CD4-positive, alpha-beta T cell treated with Interferon alpha-2 for 1 hour (primary cell): ENCODE measurements at regions not wholly inside any gene's neighbourhood (a gene's known extent, or its start where the extent isn't known, plus 50 kb on each side); places are given as distances from the start of the nearest gene placed in this dataset.

Experiments used
- DNase-seq, 2 donors: peaks; one replicate each; pipeline ENCODE4 v3.0.0-alpha.2; 2020 to 2022

DNA sequence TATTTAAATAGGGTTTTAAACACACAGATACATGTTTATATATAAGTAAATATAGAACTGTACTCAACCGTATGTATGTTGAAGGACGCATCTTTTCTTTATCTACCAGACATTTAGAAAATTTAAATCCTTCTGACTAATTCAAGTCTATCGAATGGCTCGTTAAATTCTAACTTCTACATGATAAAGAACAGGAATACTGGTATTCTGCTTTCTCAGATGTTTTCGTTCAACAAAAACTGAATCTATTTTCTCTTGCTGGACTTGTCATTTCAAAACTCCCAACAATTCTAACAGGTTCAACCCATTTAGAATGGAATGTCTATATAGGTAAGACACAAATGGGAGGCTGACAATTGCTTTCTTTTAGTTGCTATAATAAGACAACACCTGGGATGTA is 978.3 kb upstream of the ADGRL3 start:
- DNase-seq = no peak

DNA sequence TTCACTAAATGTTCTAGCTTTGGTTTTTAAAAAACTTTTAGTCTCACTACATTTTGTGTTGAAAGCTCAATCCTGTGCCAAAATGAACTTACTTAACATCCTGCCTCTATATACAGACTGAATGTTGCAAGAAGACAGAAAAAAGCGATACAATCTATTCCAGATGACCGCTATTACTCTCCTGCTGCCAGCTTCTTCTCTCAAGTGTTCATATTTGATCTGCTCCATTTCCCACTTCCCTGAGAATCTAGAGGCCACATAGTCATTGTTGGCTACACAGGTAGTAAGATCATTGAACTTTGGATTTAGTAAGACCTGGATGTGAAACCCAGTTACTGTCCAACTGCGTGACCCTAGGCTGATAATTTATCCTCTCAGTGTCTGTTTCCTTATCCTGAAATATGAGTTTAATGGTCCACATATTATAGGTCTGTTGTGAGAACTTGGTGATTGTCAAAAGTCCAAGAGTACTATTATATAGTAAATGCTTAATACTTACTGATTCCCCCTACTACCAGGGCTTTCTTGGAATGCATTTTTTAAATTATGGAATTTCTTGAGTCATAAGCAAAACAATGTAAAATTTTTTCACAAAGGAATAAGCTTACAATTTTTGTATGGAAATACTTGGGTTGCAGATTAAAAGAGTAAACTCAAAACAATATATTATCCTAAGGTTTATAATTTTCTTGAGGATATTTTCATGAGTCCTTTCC is 976.8 kb upstream of the ADGRL3 start:
- no peak for DNase-seq

DNA sequence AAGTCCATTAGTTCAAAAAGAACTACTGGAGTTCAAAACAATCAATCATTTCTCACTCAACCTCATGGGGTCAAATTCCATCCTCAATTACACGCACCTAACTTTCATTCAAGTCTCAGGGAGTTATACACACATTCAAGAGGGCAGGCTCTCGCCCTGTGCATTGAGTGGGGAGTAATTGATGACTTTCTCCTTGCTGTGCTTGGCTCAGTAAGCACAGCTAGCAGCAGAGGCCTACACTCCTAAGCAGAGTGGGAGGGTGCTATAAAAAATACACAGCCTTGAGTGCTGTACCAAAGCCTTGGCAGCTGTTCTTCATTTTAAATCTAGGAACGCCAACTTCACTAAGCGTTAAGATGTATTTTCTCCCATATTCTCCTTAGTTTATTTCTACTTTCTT is 958.3 kb upstream of the ADGRL3 start:
- DNase-seq = no peak

DNA sequence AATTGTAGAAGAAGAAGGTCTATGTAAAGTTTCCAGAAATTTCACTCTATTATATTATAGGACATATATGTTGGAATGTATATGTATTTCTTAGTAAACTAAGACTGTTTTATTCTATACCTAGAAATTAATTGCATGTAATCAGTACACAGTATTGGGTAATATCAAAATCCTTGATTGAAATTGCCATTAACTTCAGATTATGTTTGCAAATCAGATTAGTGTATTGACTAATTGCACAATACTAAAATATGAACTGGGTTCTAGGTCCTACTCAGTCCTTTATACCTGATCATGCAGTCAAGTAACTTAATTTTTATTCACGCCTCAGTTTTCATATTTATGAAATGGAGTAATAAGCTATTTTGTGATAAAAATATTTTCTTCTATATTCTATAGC is 950.3 kb upstream of the ADGRL3 start:
- DNase-seq = no peak

DNA sequence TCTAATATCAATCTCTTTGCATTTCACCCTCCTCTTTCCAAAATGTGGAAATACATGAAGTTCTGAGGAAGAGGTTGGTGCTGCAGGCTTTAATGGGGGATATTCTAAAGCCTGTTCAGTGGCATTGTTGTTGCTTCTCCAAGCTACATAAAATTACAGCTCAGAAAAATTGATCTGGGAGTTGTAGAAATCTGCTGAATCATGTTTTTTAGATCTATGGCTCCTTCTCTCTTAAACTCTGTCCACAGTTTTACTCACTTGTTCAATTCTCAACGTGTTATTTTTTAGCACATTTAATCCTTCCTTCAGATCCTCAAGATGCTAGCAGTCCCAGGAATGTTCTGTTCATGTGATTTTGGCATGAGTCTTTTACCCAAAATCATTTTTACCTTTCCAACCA is 949.5 kb upstream of the ADGRL3 start:
- DNase-seq = no peak

DNA sequence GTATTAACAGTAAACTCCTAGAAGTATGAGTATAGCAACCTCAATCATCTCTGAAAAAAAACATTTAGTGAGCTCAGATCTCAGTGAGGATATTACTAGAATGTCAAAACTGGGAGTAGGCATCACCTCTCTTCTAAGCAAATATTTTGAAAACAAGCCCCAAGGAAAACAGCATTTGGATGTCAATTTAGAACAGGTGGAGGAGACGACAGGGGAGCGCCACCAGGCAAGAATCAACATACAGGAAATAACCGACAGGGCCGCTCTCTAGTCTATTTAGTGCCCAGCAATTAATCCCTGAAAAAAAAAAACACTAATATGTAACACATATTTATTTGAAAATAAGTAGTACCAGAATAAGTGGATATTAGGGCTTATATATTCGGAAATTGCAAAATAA is 940.3 kb upstream of the ADGRL3 start:
- DNase-seq = no peak

DNA sequence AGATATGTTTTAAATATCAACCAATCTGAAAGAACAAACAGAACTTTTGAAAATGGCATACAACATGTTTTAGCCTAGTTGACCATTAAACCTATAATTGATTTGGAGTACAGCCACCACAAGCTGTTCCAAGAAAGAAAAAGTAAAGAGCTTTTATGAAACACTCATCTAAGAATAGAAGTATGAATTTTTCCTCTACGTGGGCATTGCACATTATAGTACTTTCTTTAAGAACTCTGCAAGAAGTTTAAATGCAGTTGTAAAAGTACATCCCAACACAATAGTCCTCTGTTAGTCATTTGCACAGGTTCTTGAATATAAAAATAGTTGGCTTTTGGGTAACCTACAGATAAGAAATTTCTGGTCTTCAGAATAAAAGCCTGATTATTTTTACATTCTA is 933.6 kb upstream of the ADGRL3 start:
- DNase-seq = no peak

DNA sequence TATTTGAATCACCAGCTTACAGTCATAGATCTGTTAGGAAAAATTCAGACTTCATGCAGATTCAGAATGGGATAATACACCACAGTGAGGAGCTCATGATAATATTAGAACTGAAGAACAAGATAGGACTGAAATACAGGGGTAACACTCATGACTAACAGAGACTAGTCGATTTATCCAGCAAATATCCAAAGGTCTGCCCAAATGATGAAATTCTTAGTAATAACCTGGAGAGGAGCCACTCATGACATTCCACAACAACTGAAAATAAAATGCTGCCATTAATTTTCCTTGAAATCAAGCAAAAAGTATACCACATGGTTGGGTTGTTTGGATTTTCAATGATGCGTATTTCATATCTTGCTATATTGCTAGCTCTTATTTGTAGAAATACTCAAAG is 903.7 kb upstream of the ADGRL3 start:
- no peak for DNase-seq

DNA sequence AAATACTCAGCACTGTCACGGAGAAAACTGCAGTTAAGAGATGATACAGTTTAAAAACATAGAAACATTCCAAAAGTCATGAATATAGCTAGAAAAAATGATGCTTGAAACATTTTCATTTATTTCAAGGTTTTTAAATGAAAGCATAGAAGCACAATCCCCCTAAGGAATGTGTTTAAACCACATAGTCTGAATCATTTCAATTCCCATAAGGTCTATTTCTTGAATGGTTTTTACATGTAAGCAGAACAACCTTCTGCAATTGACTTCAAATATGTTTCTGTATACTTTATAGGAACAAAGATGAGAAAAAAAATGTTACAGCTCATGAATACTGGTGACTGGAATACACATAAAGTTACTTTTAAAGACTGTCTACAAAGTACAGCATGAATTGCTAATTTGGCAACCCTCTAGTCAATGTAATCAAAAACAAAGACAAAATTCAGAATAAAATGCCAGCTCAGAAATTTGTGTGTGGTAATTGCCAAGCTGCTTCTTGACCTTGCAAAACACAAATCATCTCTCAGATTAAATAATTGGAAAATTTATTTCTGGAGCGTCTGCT is 886.4 kb upstream of the ADGRL3 start:
- no peak for DNase-seq

DNA sequence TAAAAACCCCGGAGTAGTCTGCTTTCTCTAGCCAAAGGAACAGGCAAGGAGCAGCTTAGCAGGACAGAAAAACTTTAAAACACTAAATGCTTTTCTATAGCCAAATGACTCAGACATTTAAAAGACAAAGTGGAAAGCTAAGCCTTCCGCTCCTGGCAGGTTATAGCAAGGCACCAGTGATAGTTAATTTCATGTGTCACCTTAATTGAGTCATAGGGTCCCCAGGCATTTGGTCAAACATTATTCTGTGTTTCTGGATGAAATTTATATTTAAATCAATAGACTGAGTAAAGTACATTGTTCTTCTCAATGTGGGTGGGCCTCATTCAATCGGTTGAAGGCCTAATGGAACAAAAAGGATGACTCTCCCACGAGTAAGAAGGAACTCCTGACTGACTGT is 885.7 kb upstream of the ADGRL3 start:
- no peak for DNase-seq

DNA sequence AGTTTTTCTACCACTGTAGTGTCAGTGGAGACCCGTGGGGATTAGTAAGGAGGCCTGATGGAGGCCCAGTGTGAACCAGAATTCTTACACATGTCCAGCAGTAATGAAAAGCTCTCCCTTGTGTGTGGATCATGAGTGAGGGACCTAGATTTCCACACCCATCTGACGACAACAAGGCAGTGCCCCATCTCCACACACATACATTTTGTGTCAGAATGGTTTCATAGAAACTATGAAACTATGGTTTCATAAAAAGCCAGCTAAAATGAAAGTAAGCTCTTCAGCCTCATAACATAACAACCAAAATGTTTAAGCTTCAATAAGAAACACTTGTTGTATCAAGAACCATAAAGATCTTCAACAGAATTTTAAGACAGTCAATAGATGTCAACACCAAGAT is 884.5 kb upstream of the ADGRL3 start:
- no peak for DNase-seq

DNA sequence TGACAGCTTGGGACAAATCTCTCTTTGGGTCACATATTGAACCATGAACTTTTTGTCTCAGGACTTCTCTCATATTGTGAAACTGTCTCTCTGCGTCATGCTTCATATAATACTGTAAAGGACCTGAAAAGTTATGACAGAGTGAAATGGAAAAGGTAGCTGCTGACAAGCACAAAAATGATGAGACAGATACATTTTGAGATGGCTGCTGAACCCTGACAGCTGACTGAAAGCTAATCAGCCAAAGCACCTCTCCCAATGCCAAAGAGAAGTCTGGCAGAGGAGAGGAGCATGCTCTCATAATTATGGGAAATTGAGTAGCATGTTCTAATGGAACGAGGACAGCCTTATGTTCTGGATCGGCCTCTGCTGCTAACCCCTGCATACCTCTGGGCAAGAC is 873.4 kb upstream of the ADGRL3 start:
- DNase-seq = no peak

DNA sequence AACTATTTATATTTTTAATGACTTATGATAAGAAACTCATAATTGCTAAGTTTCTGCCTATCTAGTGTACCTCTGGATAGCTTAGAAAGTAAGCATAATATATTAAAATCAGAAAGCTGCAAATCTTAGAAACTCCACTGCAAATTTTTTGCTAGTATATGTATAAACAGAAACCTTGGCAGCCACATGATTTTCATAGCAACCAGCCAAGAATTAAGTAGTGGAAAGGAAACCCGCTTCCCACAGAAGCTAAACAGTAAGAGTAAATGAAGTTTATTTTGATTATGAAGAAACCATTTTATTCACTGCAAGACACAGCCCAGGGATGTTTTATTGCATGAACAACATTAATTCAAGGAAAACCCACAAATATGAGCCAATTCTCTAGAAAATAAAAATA is 872.5 kb upstream of the ADGRL3 start:
- DNase-seq = no peak

DNA sequence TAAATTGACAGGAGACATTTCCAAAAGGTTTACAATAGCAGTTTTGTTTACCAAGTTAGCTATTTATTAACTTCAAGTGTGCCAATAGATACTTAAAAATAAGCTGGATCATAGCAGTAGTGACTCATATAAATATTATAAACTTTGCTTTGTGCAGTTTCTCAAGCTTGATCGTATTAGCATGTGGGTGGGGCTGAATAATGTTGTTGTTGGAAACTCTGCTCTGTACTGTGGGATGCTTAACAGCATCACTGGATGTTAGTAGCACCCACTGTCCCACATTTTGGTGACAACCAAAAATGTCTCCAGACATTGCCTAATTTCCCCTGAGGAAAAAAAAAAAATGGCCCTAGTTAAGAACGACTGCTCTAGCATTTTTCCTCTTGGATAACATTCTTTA is 855.2 kb upstream of the ADGRL3 start:
- no peak for DNase-seq

DNA sequence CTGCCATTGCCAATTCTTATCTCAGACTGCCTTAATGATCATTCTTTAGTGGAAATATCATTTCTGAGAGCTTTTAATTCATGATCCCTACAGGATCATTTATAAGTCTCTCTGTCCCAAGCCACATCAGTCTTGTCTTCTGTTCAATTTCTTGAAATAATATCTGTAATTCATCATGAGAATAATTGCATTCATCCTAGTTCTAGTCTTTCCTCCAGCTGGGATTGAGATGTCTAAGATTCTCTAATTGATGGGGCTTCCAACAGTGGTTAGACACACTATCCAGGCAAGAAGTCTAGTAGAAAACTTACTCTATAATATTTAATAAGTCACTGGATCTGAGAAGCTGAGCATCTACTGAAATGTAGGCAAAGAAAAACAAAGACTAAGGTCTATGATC is 854.7 kb upstream of the ADGRL3 start:
- DNase-seq = no peak

DNA sequence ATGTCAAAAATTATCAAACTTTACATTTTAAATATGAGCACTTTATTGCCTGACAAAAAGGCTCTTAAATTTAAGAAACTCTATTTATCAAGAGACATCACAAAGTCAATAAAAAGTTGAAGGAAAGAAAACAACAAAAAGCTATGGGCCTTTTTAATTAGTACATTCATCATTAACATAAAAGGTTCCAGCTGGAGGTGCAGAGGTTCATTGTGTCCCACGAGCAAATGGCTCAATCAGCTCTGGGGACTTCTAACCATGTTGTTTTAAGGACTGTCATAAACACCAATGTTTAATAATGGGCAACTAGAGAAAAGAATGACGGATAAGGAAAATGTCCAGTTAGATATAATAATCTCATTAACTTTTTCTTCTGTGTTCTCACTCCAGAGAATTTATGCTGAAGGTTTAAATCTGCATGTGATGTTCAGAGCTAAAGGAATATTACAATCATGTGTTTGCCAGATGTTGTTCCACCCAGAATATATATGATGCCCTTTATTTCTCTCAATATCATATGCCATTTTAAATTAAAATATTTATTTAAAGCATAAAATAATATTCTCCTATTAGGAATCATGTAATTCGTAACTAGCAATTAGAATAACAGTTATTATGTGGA is 840.3 kb upstream of the ADGRL3 start:
- no peak for DNase-seq

DNA sequence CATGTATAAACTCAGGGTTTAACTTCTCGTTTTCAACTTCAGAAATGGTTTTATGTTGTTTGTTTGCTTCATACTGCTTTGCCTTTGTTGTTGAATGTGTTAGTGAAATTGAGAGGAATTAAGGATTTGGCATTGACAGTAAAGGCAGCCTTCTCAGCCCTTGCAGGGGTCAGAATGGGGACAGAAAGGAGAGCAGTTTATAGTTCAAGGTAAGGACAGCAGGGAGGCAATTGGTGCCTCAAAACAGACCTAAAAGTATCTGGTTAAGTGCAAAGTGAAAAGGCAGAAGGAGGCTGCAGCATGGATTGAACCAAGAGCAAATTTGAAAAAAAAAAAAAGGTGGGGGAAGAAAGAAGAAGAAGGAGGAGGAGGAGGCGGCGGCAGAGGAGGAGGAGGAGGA is 835.0 kb upstream of the ADGRL3 start:
- DNase-seq = no peak

DNA sequence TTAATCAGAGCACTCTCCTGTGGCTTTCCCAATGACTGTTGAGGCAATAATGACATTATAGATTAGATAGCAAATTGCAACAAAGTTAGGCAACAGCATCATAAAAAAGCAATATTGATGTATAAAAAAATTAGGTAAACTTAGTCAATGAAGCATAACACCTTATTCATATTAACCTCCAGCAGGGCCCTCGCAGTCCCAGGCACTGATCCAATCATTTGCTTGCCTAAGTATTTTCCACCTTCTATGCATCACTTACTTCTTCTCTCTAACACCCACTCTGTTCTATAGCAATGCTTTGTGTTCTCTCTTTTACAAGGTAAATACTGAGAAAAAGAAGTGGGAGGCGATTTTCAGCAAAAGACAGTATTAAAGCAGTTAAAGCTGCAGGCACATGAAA is 833.5 kb upstream of the ADGRL3 start:
- DNase-seq = no peak

DNA sequence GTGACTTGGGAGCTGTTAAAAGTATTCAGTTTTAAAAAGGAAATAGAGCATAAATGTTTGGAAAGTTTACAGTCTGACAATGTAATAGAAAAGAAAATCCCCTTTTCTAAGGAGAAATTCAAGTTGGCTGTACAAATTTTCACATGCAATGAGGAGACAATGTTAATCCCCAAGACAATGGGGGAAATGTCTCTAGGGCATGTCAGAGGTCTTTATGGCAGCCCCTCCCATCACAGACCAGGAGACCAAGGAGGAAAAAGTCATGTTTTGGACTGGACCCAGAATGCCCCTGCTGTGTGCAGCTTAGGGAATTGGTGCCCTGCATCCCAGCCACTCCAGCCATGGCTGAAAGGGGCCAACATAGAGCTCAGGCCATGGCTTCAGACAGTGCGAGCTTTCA is 831.1 kb upstream of the ADGRL3 start:
- DNase-seq = no peak

DNA sequence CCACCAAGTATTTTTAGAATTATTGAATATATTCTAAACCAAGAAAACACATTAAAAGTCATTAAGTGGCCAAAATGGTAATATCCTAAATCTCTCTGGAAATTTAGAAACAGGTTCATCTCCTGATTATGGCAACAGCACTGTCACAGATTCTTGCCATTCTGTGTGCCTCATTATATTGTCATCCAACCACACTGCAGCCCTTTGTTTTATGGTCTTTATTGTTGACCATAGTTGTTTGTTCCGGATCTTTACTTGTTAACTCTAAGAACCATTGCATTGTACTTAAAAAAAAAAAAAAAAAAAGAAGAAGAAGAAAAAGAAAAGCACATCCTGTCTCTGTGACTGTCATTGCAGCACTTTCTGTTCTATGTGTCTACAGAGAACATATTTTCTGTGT is 822.1 kb upstream of the ADGRL3 start:
- no peak for DNase-seq

DNA sequence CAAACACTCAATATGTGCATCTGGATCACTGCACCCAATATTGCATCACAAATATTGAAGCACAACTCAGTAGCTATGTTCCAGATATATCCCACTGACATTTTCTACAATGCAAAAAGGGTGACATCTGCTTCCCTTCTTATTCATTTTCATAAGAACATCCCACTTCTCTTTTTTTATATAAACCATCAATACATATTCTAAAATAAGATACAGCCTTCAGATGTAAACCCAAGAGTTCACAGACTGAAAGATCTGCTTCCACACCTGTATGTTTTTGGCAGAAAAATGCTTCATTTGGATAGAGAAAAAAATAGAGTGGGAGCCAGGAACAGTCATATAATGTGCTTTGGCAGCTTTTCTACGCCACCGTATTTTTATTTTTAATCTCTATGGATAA is 815.6 kb upstream of the ADGRL3 start:
- no peak for DNase-seq

DNA sequence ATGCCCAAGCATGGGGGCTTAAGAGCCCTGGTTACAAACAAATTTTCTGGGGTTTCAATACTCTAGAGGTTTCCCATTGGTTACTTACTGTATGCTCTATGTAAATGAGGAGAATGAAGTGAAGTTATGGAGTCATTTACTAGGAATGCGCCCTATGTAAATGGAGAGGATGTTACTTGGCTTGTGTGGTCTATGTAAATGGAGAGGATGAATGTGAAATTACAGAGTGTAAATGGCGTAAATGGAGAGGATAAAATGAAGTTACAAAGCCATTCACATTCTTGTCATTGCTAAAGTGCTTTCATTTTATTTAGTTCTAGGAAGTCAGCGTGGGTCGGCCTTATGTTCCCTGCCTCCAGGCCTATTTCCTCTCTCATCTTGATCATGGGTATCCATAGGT is 810.5 kb upstream of the ADGRL3 start:
- no peak for DNase-seq

DNA sequence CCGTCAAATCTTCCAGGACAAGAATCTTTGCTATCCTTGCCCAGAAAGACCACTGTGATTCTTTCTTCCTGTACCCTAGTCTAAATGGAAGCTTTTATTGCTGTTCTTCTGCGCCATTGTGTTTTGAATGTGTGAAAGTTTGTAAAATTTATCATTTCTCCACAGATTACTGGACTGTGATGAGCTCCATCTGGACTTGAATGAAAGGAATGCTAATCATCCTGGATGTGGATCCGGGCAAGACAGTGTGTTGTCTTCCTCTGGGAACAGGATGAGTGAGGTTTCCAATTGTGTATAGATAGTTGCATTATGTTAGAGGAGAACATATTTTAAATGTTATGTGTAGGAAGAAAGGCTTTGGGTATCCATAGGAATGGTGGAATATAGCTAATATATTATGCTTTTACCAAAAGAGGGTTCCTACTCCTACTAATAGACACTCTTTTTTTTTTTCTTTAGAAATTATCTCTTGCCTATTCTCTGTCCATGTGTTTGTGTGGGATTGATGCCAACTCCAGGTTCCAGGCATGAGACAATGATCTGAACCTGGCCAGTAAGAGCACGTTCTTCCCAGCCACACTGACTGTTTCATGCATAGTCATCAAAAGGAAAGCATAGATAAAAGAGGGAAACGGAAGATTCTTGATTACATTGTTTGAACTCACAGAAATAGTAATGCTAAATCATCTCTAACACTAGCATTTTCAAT is 803.6 kb upstream of the ADGRL3 start:
- DNase-seq = no peak

DNA sequence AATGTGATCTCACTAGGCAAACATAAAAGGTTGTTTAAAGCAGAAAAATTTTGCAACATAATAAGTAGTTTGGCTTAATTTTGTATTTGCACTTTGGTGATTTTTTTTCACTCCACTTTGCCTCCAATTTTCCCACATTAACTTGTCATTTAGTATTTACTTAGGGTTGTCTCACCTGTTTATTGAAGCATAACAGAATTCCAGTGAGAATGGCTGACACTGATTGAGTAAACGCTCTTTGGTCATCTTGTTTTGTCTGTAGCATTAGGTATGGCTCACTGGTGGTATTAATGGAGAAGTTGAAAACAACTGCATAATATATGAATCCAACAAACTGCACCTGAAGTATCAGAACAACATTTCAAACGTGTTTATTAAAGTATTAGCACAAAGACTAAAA is 799.5 kb upstream of the ADGRL3 start:
- DNase-seq = no peak
